Tibial nerve (tissue), 4 donors: ENCODE measurements at regions not wholly inside any gene's neighbourhood (a gene's known extent, or its start where the extent isn't known, plus 50 kb on each side); places are given as distances from the start of the nearest gene placed in this dataset.

Experiments
- CTCF ChIP-seq, 5 experiments: fragments of 200-600 bp in 3 of 5; fragments of 450-650 bp in 2 of 5; sonication (generic) in 3 of 5; IDR thresholded peaks; one replicate each; pipeline ENCODE4 v1.5.1; 2016 to 2019; ENCODE audit warnings: antibody characterized with exemption in 5 of 5, mild to moderate bottlenecking in 3 of 5, moderate library complexity in 2 of 5
- EP300 ChIP-seq, 2 donors: sonication (generic); formaldehyde crosslinking; IDR thresholded peaks; one replicate each; pipeline ENCODE4 v1.6.1; 2017; ENCODE audit warnings: antibody characterized with exemption in 2 of 2, mild to moderate bottlenecking in 1 of 2
- POLR2A ChIP-seq, 2 donors: fragments of 450-650 bp; IDR thresholded peaks; one replicate each; pipeline ENCODE4 v1.6.1; 2017; ENCODE audit warnings: antibody characterized with exemption in 2 of 2, mild to moderate bottlenecking in 2 of 2, moderate library complexity in 2 of 2

- TF ChIP-seq CTCF (IDR thresholded peaks at IDR 0.05) (no peak), POLR2A (IDR thresholded peaks at IDR 0.05) (no peak), EP300 (IDR thresholded peaks at IDR 0.05) (no peak)
These were observed 300.6 kb downstream of the SATB1 start for GRCh38 chr3:18124501-18124900.
